PC-3 (cell line): ENCODE measurements at regions not wholly inside any gene's neighbourhood (a gene's known extent, or its start where the extent isn't known, plus 50 kb on each side); places are given as distances from the start of the nearest gene placed in this dataset.
"Not testable (repeated sequence)": the region's sequence is repeated elsewhere in the genome, so short reads cannot be mapped to it uniquely, and the experiment has no call there.

ENCODE experiments used
- ATAC-seq: fragments of 200-7000 bp; cut with Tn5 transposase; 2 replicates; pipeline ENCODE4 v1.9.1; 2020; ENCODE audit warnings: mild to moderate bottlenecking, moderate library complexity
- BruUV-seq: library from RNA; stranded (reverse); fragments of 400-500 nt; replicated peaks from 2 replicates; lab custom pipeline; 2021; lab: Mats Ljungman, UMichigan
- CTCF ChIA-PET: fragments of 300-600 bp; sonication (Branson Sonifier 250); formaldehyde crosslinking; loops from one replicate; lab custom pipeline; 2022; ENCODE audit warnings: antibody characterized with exemption; lab: Charles Lee
- POLR2A ChIA-PET: fragments of 300-600 bp; sonication (Branson Sonifier 250); formaldehyde crosslinking; loops from one replicate; lab custom pipeline; 2022; ENCODE audit warnings: antibody characterized with exemption; ENCODE audit not compliant: unreplicated experiment; lab: Charles Lee
- DNase-seq: peaks from one replicate; pipeline ENCODE4 v3.0.0-alpha.2; 2015
- H2AFZ ChIP-seq: fragments of 300-600 bp; sonication (generic); 2 replicates; pipeline ENCODE4 v1.6.0; 2016; ENCODE audit warnings: antibody characterized with exemption, low read length
- H3F3A ChIP-seq: fragments of 300-600 bp; sonication (generic); one replicate; pipeline ENCODE4 v1.6.0; 2017; ENCODE audit warnings: antibody characterized with exemption, low read length, control low read depth, mild to moderate bottlenecking; ENCODE audit not compliant: unreplicated experiment
- H3K27ac ChIP-seq: fragments of 300-600 bp; sonication (generic); 2 replicates; pipeline ENCODE4 v1.5.1; 2016; ENCODE audit warnings: mild to moderate bottlenecking, low read length
- H3K27me3 ChIP-seq: fragments of 300-600 bp; sonication (generic); 2 replicates; pipeline ENCODE4 v1.6.1; 2016; ENCODE audit warnings: low read length, mixed read lengths
- H3K36me3 ChIP-seq: fragments of 300-600 bp; sonication (generic); 2 replicates; pipeline ENCODE4 v1.6.1; 2016; ENCODE audit warnings: low read depth, mixed run types, low read length, mixed read lengths
- H3K4me1 ChIP-seq: fragments of 300-600 bp; sonication (generic); 2 replicates; pipeline ENCODE4 v1.5.1; 2016; ENCODE audit warnings: low read length; ENCODE audit not compliant: insufficient read depth
- H3K4me2 ChIP-seq: fragments of 300-600 bp; sonication (generic); 2 replicates; pipeline ENCODE4 v1.6.0; 2016; ENCODE audit warnings: low read length
- H3K4me3 ChIP-seq: fragments of 300-600 bp; sonication (generic); 2 replicates; pipeline ENCODE4 v1.5.1; 2016; ENCODE audit warnings: mild to moderate bottlenecking, low read length, mixed read lengths
- H3K79me2 ChIP-seq: fragments of 300-600 bp; sonication (generic); 2 replicates; pipeline ENCODE4 v1.6.1; 2017; ENCODE audit warnings: low read length, mixed read lengths
- H3K9ac ChIP-seq: fragments of 300-600 bp; sonication (generic); 2 replicates; pipeline ENCODE4 v1.6.0; 2016; ENCODE audit warnings: mild to moderate bottlenecking, low read length
- H3K9me2 ChIP-seq: fragments of 300-600 bp; sonication (generic); replicated peaks from 2 replicates; pipeline ENCODE4 v1.6.1; 2016; ENCODE audit warnings: mixed run types, low read length, mixed read lengths
- H3K9me3 ChIP-seq: fragments of 300-600 bp; sonication (generic); 2 replicates; pipeline ENCODE4 v1.6.1; 2016; ENCODE audit warnings: low read length, mixed read lengths
- H4K20me1 ChIP-seq: fragments of 300-600 bp; sonication (generic); 2 replicates; pipeline ENCODE4 v1.6.1; 2016; ENCODE audit warnings: low read length, mixed read lengths
- intact Hi-C: fragments of 100-400 bp; cut with micrococcal nuclease; formaldehyde crosslinking; loops from 2 replicates; pipeline ENCODE4 v1.9.0; 2023

DNA sequence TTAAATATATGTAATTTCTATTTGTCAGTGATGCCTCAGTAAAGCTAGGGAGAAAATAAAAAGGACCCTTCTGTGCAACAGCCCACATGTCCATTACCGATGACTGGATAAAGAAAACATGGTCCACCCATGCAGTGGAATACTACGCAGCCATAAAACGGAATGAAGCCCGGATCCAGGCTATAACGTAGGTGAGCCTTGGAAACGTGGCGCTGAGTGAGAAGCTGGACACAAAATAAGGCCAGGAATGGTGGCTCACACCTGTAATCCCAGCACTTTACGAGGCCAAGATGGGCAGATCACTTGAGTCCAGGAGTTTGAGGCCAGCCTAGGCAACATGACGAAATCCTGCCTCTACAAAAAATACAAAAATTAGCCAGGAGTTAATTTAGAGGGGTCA, 98.2 kb downstream of the CRLF3 start:
- H3K4me2 ChIP-seq, DNase-seq, H3K4me3 ChIP-seq, H4K20me1 ChIP-seq, POLR2A ChIA-PET, ATAC-seq, H3K4me1 ChIP-seq, H3K9me2 ChIP-seq, H3K9ac ChIP-seq, H3K27ac ChIP-seq, H3K36me3 ChIP-seq, BruUV-seq, H3F3A ChIP-seq, H3K9me3 ChIP-seq, H3K27me3 ChIP-seq, H3K79me2 ChIP-seq, H2AFZ ChIP-seq, CTCF ChIA-PET, intact Hi-C loops: not testable (repeated sequence)

GRCh38 chr17:30724034-30724650, 100.3 kb downstream of the CRLF3 start:
- intact Hi-C loops, H3K9ac ChIP-seq, H3K36me3 ChIP-seq, H3F3A ChIP-seq, H4K20me1 ChIP-seq, H3K27ac ChIP-seq, DNase-seq, H3K79me2 ChIP-seq, H3K27me3 ChIP-seq, BruUV-seq, H3K9me3 ChIP-seq, H3K9me2 ChIP-seq, CTCF ChIA-PET, POLR2A ChIA-PET, ATAC-seq, H2AFZ ChIP-seq, H3K4me3 ChIP-seq, H3K4me2 ChIP-seq, H3K4me1 ChIP-seq: not testable (repeated sequence)

DNA sequence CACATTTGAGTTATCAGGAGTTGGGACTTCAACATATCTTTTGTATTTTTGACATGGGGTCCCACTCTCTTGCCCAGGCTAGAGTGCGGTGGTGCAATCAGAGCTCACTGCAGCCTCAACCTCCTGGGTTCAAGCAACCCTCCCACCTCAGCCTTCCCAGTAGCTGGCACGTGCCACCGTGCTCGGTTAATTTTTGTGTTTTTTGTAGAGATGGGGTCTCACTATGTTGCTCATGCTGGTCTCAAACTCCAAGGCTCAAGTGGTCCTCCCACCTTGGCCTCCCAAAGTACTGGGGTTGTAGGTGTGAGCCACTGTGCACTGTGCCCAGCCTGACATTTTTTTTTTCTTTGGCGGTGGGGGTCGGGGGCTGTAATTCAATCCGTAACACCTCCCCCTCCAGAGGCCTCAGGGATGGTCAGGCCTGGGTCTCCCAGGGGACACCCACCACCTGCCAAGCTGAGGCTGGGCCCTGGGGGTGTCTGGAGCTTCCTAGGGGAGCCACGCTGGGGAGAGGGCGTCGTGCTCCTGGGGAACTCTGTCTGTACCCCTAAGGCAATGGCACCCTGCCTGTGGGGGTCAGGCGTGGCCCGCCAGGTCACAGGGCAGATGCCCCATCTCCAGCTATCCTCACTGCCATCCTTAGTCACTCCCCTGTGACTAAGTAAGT, 102.2 kb downstream of the CRLF3 start:
- H3K9me3 ChIP-seq, CTCF ChIA-PET, H3K79me2 ChIP-seq, POLR2A ChIA-PET, intact Hi-C loops, BruUV-seq, H3K27ac ChIP-seq, H3F3A ChIP-seq, DNase-seq, H3K9ac ChIP-seq, H3K4me1 ChIP-seq, H4K20me1 ChIP-seq, H3K4me2 ChIP-seq, ATAC-seq, H2AFZ ChIP-seq, H3K27me3 ChIP-seq, H3K9me2 ChIP-seq, H3K4me3 ChIP-seq, H3K36me3 ChIP-seq: not testable (repeated sequence)

GRCh38 chr17:30720971-30721370, 103.5 kb downstream of the CRLF3 start:
- intact Hi-C loops, H3F3A ChIP-seq, H2AFZ ChIP-seq, H3K9me3 ChIP-seq, DNase-seq, H3K4me3 ChIP-seq, H3K27ac ChIP-seq, H3K4me2 ChIP-seq, BruUV-seq, H3K27me3 ChIP-seq, ATAC-seq, POLR2A ChIA-PET, H3K9ac ChIP-seq, H3K79me2 ChIP-seq, H4K20me1 ChIP-seq, H3K36me3 ChIP-seq, CTCF ChIA-PET, H3K9me2 ChIP-seq, H3K4me1 ChIP-seq: not testable (repeated sequence)
